ENCODE measurements at regions not wholly inside any gene's neighbourhood (a gene's known extent, or its start where the extent isn't known, plus 50 kb on each side); places are given as distances from the start of the nearest gene placed in this dataset.

GRCh38 chr4:121248747-121249146 lies 84.6 kb upstream of the TNIP3 start:
- no peaks in the 10 kb centered on the region for H3K36me3 ChIP-seq
- DNase-seq = no peak
- H3K4me3 ChIP-seq = no peak overlapping the region
- no peaks in the 10 kb centered on the region for H3K4me1 ChIP-seq
- no peaks in the 10 kb centered on the region for H3K9me3 ChIP-seq
- H3K27ac ChIP-seq = no peak overlapping the region
- no peaks in the 10 kb centered on the region for H3K27me3 ChIP-seq
- no peak for TF ChIP-seq CTCF (IDR thresholded peaks at IDR 0.05)
- intact Hi-C loops (cut with DNase I; ENCODE audit: low total_unique reads) = no loop called here

- Histone ChIP-seq H3K36me3 (no peaks in the 10 kb centered on the region), H3K4me3 (no peak overlapping the region), H3K4me1 (no peaks in the 10 kb centered on the region), H3K27me3 (no peaks in the 10 kb centered on the region), H3K9me3 (no peaks in the 10 kb centered on the region), H3K27ac (no peak overlapping the region)
- no peak for DNase-seq
- intact Hi-C loops (cut with DNase I; ENCODE audit: low total_unique reads) = no loop called here
- no peak for TF ChIP-seq CTCF (IDR thresholded peaks at IDR 0.05)
Observed at GRCh38 chr4:121246698-121247097, 82.6 kb upstream of the TNIP3 start.

GRCh38 chr4:121243485-121243884 lies 79.4 kb upstream of the TNIP3 start:
- DNase-seq = no peak
- no peaks in the 10 kb centered on the region for H3K36me3 ChIP-seq
- no peaks in the 10 kb centered on the region for H3K27me3 ChIP-seq
- TF ChIP-seq CTCF (IDR thresholded peaks at IDR 0.05) = no peak
- H3K27ac ChIP-seq = no peak overlapping the region
- H3K9me3 ChIP-seq = no peaks in the 10 kb centered on the region
- intact Hi-C loops (cut with DNase I; ENCODE audit: low total_unique reads) = no loop called here
- H3K4me3 ChIP-seq = no peak overlapping the region
- H3K4me1 ChIP-seq = no peaks in the 10 kb centered on the region

- no peak for TF ChIP-seq CTCF (IDR thresholded peaks at IDR 0.05)
- no peak for DNase-seq
- Histone ChIP-seq H3K4me3 (no peak overlapping the region), H3K27me3 (no peaks in the 10 kb centered on the region), H3K9me3 (no peaks in the 10 kb centered on the region), H3K36me3 (no peaks in the 10 kb centered on the region), H3K4me1 (no peaks in the 10 kb centered on the region), H3K27ac (no peak overlapping the region)
- intact Hi-C loops (cut with DNase I; ENCODE audit: low total_unique reads) = no loop called here
Observed at GRCh38 chr4:121242188-121242750, 78.1 kb upstream of the TNIP3 start.

GRCh38 chr4:121239951-121240350 lies 75.8 kb upstream of the TNIP3 start:
- Histone ChIP-seq H3K4me1 (no peaks in the 10 kb centered on the region), H3K4me3 (no peak overlapping the region), H3K27ac (no peak overlapping the region), H3K36me3 (no peaks in the 10 kb centered on the region), H3K27me3 (no peaks in the 10 kb centered on the region), H3K9me3 (no peaks in the 10 kb centered on the region)
- no peak for TF ChIP-seq CTCF (IDR thresholded peaks at IDR 0.05)
- intact Hi-C loops (cut with DNase I; ENCODE audit: low total_unique reads) = no loop called here
- no peak for DNase-seq

- H3K36me3 ChIP-seq = no peaks in the 10 kb centered on the region
- H3K4me3 ChIP-seq = no peak overlapping the region
- no peak for TF ChIP-seq CTCF (IDR thresholded peaks at IDR 0.05)
Observed at GRCh38 chr4:121238461-121238860, 74.3 kb upstream of the TNIP3 start.

More at GRCh38 chr4:121238461-121238860, 74.3 kb upstream of the TNIP3 start:
- H3K27me3 ChIP-seq = no peaks in the 10 kb centered on the region
- no peaks in the 10 kb centered on the region for H3K4me1 ChIP-seq
- H3K9me3 ChIP-seq = no peaks in the 10 kb centered on the region
- intact Hi-C loops (cut with DNase I; ENCODE audit: low total_unique reads) = no loop called here
- no peak for DNase-seq
- H3K27ac ChIP-seq = no peak overlapping the region

All from tibial artery (tissue), 4 donors.